Immature natural killer cell (primary cell): ENCODE measurements at regions not wholly inside any gene's neighbourhood (a gene's known extent, or its start where the extent isn't known, plus 50 kb on each side); places are given as distances from the start of the nearest gene placed in this dataset.

Experiments
- DNase-seq, 3 donors: peaks; one replicate each; pipeline ENCODE4 v3.0.0; 2022; ENCODE audit warnings: mixed read lengths in 1 of 3
- H3K27ac Mint-ChIP-seq, 6 donors: one replicate each; pipeline ENCODE4 v1.8.0; 2020; ENCODE audit warnings: mixed read lengths in 6 of 6, mild to moderate bottlenecking in 5 of 6, inconsistent platforms in 4 of 6, moderate library complexity in 3 of 6
- H3K27me3 Mint-ChIP-seq, 3 donors: one replicate each; pipeline ENCODE4 v1.8.0; 2020 to 2021; ENCODE audit warnings: low read depth in 3 of 3, mild to moderate bottlenecking in 3 of 3, mixed read lengths in 3 of 3, moderate library complexity in 3 of 3, inconsistent platforms in 1 of 3
- H3K36me3 Mint-ChIP-seq, 3 donors: one replicate each; pipeline ENCODE4 v1.8.0; 2020; ENCODE audit warnings: mixed read lengths in 3 of 3, inconsistent platforms in 2 of 3, mild to moderate bottlenecking in 2 of 3
- H3K4me1 Mint-ChIP-seq, 2 donors: one replicate each; pipeline ENCODE4 v1.8.0; 2020; ENCODE audit warnings: inconsistent platforms in 2 of 2, mild to moderate bottlenecking in 2 of 2, mixed read lengths in 2 of 2, moderate library complexity in 1 of 2
- H3K4me3 Mint-ChIP-seq, 5 donors: one replicate each; pipeline ENCODE4 v1.8.0; 2020; ENCODE audit warnings: mild to moderate bottlenecking in 5 of 5, mixed read lengths in 5 of 5, inconsistent platforms in 3 of 5, moderate library complexity in 3 of 5
- H3K9me3 Mint-ChIP-seq, 6 donors: one replicate each; pipeline ENCODE4 v1.8.0; 2020; ENCODE audit warnings: mild to moderate bottlenecking in 6 of 6, mixed read lengths in 6 of 6, inconsistent platforms in 4 of 6, moderate library complexity in 3 of 6

DNA sequence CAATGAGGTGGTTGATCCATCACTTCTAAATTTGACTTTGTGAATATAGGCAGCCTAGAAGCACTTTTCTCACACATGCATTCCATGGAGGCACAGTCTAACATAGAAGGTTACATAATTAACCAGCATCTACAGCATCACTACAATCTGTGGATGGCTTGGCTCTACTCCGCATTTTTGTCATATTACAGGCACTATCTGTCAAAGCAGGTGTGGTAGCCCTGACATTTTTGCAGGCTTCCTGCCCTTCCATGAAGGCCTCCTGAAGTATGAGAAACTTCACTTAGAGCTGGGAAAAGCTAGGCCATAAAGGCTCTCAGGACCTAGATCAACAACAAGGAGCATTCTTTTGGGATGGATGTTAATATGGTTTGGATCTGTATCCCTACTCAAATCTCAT, 378.0 kb downstream of the ANXA1 start:
- Mint-ChIP-seq H3K36me3 (no peaks in the 10 kb centered on the region), H3K4me1 (no peaks in the 10 kb centered on the region), H3K27ac (no peak overlapping the region), H3K4me3 (no peak overlapping the region), H3K9me3 (peaks cover 0 to 4% (median 0%) of the 10 kb centered on the region in 6 donors), H3K27me3 (peaks cover 0 to 2% (median 0%) of the 10 kb centered on the region in 3 donors)
- DNase-seq = no peak

DNA sequence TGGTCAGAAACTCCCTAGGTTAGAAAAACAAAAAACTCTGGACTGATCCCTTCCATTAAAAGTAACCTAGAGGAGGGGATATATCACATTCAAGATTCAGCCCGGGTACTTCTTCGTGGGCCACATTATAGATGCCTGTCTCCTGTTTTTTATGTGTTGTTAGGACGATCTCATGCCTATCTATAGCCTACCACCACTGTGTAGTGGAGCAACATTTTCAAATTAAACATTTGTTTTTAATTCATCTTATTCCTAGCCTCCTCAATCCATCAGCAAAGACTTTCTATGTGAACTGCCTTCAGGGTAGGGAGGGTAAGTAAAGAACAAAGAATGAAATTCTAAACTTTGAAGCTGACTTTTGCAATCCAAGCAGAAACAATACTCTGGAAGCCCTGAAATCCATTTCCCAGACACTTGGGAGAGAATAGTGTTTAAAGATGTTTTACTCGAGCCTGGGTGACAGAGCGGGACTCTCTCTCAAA, 379.4 kb downstream of the ANXA1 start:
- Mint-ChIP-seq H3K4me1 (no peaks in the 10 kb centered on the region), H3K4me3 (no peak overlapping the region), H3K36me3 (no peaks in the 10 kb centered on the region), H3K9me3 (peaks cover 0 to 4% (median under 1%) of the 10 kb centered on the region in 6 donors), H3K27ac (no peak overlapping the region), H3K27me3 (no peaks in the 10 kb centered on the region)
- no peak for DNase-seq

DNA sequence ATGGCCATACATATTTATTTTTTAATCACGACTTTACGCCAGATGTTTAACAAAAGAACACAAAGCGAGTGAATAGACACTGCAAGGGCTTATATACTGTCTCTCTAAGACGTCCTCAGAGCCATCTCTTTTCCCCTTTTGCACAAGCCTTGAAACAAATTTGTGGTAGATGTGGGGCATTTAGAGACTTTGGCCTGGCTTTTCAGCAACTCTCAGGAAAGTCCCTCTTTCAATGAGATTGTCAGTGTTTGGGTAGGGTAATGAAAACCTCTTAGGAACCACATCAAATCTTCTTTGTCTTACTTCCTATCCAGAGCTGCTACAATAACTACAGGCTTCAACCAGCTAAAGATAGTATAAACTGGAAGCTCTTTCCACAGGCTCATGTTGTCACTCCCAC, 380.0 kb downstream of the ANXA1 start:
- H3K9me3 Mint-ChIP-seq = peaks cover 0 to 4% (median 1%) of the 10 kb centered on the region in 6 donors
- H3K4me3 Mint-ChIP-seq = no peak overlapping the region
- no peak overlapping the region for H3K27ac Mint-ChIP-seq
- H3K4me1 Mint-ChIP-seq = no peaks in the 10 kb centered on the region
- no peaks in the 10 kb centered on the region for H3K27me3 Mint-ChIP-seq
- DNase-seq = no peak
- no peaks in the 10 kb centered on the region for H3K36me3 Mint-ChIP-seq

DNA sequence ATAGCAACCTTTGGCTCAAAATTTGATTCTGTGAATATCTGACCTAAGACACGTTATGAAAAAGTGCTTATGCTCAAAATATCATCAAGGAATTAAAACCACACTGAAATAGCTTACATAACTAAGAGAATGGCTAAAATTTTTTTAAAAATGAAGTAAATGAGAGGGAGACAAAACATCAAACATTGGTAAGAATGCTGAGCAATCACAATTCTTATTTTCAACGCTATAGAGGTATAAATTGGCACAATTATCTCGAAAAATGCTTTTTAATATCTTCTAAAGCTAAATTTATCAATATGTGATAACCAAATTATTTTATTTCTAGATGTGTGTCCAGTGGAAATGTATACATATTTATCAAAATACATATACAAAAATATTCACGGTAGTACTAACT, 381.3 kb downstream of the ANXA1 start:
- no peak overlapping the region for H3K27ac Mint-ChIP-seq
- H3K36me3 Mint-ChIP-seq = no peaks in the 10 kb centered on the region
- no peak for DNase-seq
- no peaks in the 10 kb centered on the region for H3K27me3 Mint-ChIP-seq
- peaks cover 0 to 4% (median 1%) of the 10 kb centered on the region in 6 donors for H3K9me3 Mint-ChIP-seq
- H3K4me3 Mint-ChIP-seq = no peak overlapping the region
- H3K4me1 Mint-ChIP-seq = no peaks in the 10 kb centered on the region

DNA sequence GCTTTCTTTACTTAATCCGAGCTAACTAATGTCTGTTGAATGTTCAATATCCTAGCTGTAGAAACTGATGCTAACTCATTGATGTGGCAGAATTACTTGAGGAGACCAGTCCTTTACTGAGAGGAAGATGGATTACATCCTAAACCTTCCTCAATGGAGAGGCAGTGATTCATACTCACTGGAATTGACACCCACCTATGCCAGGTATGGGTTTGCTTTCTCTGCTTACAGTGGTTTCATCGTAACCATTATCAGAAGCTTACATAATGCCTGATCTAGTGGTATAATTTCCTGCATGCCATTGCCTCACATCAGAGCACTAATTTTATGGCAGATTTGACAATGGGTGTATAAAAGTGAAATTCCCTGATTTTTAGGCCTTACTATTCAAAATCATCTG, 384.7 kb downstream of the ANXA1 start:
- DNase-seq = no peak
- H3K27me3 Mint-ChIP-seq = no peaks in the 10 kb centered on the region
- no peak overlapping the region for H3K4me3 Mint-ChIP-seq
- H3K36me3 Mint-ChIP-seq = no peaks in the 10 kb centered on the region
- no peak overlapping the region for H3K27ac Mint-ChIP-seq
- no peaks in the 10 kb centered on the region for H3K4me1 Mint-ChIP-seq
- peaks cover 0 to 9% (median under 1%) of the 10 kb centered on the region in 6 donors for H3K9me3 Mint-ChIP-seq

- Mint-ChIP-seq H3K4me1 (no peaks in the 10 kb centered on the region), H3K27me3 (no peaks in the 10 kb centered on the region), H3K9me3 (peaks cover 0 to 9% (median 3%) of the 10 kb centered on the region in 6 donors), H3K27ac (no peak overlapping the region), H3K36me3 (no peaks in the 10 kb centered on the region), H3K4me3 (no peak overlapping the region)
- no peak for DNase-seq
Observed at GRCh38 chr9:73537561-73537960, 385.9 kb downstream of the ANXA1 start.

DNA sequence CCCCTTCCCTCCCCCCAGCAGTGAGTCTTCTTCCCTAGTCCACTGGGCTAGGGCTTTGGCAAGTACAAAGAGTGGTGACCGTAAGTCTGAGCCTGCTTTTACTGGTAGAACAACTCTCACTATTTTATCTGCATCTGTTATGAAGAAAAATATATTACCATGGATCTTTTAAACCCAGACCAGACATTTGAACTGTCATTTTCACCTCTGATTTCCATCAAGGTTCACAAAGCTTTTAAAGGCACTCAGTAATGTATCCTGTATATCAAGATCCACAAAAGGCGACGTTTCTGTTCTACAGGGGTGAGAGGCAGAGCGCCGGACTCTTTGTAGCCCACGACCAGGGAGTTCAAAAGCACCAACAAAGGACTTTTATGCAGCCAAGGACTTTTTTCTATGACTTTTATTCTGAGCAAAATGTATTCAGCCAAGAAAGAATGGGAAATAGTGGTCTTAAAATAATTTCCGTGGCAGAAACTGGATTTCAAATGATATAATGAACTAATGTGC, 388.3 kb downstream of the ANXA1 start:
- no peaks in the 10 kb centered on the region for H3K27me3 Mint-ChIP-seq
- no peaks in the 10 kb centered on the region for H3K4me1 Mint-ChIP-seq
- no peak for DNase-seq
- H3K27ac Mint-ChIP-seq = no peak overlapping the region
- H3K4me3 Mint-ChIP-seq = no peak overlapping the region
- H3K9me3 Mint-ChIP-seq = peaks cover 0 to 5% (median 3%) of the 10 kb centered on the region in 6 donors
- H3K36me3 Mint-ChIP-seq = no peaks in the 10 kb centered on the region

DNA sequence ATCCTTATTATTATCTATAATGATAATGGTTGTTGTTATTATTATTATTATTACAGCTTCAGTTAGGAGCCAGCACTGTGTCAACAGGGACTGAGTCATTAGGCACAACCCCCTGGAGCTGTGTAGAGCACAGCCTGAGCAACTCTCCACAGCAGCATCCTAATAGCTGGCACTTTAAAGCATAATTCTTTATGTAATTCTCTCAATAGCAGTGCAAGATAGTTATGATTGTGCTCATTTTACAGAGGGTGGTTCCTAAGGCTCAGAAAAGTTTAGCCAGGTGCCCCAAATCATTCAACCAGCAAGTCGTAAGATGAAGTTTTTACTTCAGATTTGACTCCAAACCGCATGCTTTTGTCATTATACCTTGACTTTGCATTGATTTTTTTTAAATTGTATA, 390.3 kb downstream of the ANXA1 start:
- no peak for DNase-seq
- H3K36me3 Mint-ChIP-seq = no peaks in the 10 kb centered on the region
- no peak overlapping the region for H3K4me3 Mint-ChIP-seq
- no peak overlapping the region for H3K27ac Mint-ChIP-seq
- H3K9me3 Mint-ChIP-seq = peaks cover 0 to 9% (median 3%) of the 10 kb centered on the region in 6 donors
- H3K27me3 Mint-ChIP-seq = no peaks in the 10 kb centered on the region
- no peaks in the 10 kb centered on the region for H3K4me1 Mint-ChIP-seq

GRCh38 chr9:73543727-73544126, 392.1 kb downstream of the ANXA1 start:
- H3K9me3 Mint-ChIP-seq = peaks cover 0 to 21% (median 3%) of the 10 kb centered on the region in 6 donors
- H3K27ac Mint-ChIP-seq = no peak overlapping the region
- H3K4me1 Mint-ChIP-seq = no peaks in the 10 kb centered on the region
- no peak overlapping the region for H3K4me3 Mint-ChIP-seq
- no peaks in the 10 kb centered on the region for H3K36me3 Mint-ChIP-seq
- H3K27me3 Mint-ChIP-seq = no peaks in the 10 kb centered on the region
- DNase-seq = no peak

GRCh38 chr9:73548201-73548600, 396.5 kb downstream of the ANXA1 start:
- Mint-ChIP-seq H3K9me3 (peaks cover 0 to 30% (median under 1%) of the 10 kb centered on the region in 6 donors), H3K27ac (no peak overlapping the region), H3K36me3 (no peaks in the 10 kb centered on the region), H3K4me3 (no peak overlapping the region), H3K4me1 (no peaks in the 10 kb centered on the region), H3K27me3 (no peaks in the 10 kb centered on the region)
- DNase-seq = no peak

DNA sequence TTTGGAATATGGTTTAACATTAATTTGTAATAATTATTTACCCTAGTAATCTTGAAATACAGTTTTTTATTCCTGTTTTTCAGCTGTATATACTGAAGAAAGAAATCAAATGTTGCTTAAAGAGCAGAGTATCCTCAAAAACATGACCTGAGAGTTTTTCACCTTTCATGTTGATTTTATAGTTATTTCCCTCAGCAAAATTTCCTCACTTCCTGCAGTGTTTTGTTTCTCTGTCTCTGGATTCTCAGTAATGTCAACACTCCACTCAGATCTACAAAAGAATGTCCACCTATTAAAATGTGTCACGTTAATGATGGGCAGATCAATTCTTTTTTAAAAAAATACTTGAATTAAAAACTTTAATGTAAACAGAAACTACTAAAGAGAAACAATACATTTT, 398.3 kb downstream of the ANXA1 start:
- Mint-ChIP-seq H3K4me3 (no peak overlapping the region), H3K4me1 (no peaks in the 10 kb centered on the region), H3K9me3 (peaks cover 0 to 32% (median 2%) of the 10 kb centered on the region in 6 donors), H3K27me3 (no peaks in the 10 kb centered on the region), H3K27ac (no peak overlapping the region), H3K36me3 (no peaks in the 10 kb centered on the region)
- DNase-seq = no peak

DNA sequence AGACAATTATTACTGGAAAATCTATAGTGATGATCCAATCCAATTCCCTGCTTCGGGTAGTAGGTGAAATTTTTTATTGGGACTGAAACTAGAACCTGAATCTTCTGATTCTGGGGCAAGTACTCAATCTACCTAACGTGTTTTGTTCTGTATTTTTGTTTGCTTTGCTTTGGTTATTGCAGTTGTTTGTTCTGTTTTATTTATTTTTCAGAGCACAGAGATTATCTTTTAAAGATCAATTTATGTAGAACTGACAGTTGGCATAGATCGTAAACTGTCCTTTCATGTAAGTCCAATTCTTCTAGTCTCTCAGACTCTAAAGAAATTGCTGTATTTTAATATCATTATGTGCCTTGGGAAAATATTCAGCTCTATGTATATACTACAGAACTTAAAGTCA, 401.6 kb downstream of the ANXA1 start:
- H3K9me3 Mint-ChIP-seq = peaks cover 0 to 21% (median 2%) of the 10 kb centered on the region in 6 donors
- DNase-seq = no peak
- no peaks in the 10 kb centered on the region for H3K4me1 Mint-ChIP-seq

GRCh38 chr9:73558471-73558870, 406.8 kb downstream of the ANXA1 start:
- peaks cover 0 to 6% (median under 1%) of the 10 kb centered on the region in 6 donors for H3K9me3 Mint-ChIP-seq
- no peaks in the 10 kb centered on the region for H3K36me3 Mint-ChIP-seq
- H3K4me1 Mint-ChIP-seq = no peaks in the 10 kb centered on the region
- H3K27ac Mint-ChIP-seq = no peak overlapping the region
- peaks cover 0 to 2% (median 0%) of the 10 kb centered on the region in 3 donors for H3K27me3 Mint-ChIP-seq
- DNase-seq = no peak
- no peak overlapping the region for H3K4me3 Mint-ChIP-seq

More for the DNA sequence above, 401.6 kb downstream of the ANXA1 start:
- Mint-ChIP-seq H3K27ac (no peak overlapping the region), H3K36me3 (no peaks in the 10 kb centered on the region), H3K27me3 (no peaks in the 10 kb centered on the region), H3K4me3 (no peak overlapping the region)

DNA sequence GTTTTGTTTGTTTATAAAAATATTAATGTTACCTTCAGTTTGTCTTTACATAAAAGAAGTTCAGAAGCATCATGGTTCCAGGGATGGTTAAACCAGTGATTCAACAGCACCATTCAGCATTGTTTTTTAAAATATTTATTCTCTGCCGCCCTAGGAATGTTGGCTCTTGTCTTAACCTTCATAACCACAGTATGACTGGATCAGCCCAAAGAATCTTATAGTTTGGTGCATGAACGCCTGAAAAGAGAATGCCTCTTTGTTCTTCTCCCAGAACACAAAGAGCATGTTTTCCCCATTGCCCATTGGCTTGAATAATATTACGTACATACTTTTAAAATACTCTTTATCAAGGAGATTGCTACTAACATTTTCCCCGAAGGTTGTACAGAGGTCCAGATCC, 413.4 kb downstream of the ANXA1 start:
- DNase-seq = no peak
- H3K27me3 Mint-ChIP-seq = no peaks in the 10 kb centered on the region
- H3K4me3 Mint-ChIP-seq = no peak overlapping the region
- H3K9me3 Mint-ChIP-seq = peaks cover 0 to 6% (median 2%) of the 10 kb centered on the region in 6 donors
- peaks cover 0 to 4% (median 0%) of the 10 kb centered on the region in 3 donors for H3K36me3 Mint-ChIP-seq
- H3K27ac Mint-ChIP-seq = no peak overlapping the region
- H3K4me1 Mint-ChIP-seq = no peaks in the 10 kb centered on the region

DNA sequence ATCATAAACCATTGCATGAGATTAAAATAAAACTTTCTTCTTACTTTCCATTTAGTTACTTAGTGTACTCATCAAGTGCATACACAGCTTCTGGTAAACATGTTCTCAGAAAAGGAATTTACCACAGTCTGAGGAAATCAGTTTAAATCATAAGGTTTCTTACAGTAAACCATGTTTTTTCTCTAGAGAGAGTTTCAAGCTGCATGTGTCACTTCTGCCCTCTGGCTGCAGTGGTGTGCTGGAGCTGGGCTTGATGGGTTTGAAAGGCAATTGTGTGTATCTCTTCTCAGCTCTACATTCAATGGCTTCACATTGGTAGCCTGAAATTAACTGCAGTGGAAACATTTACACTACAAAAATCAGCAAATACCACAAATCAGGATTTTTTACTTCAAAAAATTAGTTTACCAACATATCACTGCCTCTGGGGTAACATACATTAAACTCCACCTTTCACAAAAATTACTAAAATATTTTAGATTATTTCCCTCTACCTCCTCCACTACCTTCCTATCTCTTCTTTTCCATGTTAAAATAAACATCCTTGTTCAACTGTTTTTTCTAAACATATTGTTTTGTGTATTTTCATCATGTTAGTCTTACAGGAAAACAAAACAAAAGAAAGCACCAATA, 414.3 kb downstream of the ANXA1 start:
- DNase-seq = no peak
- H3K4me3 Mint-ChIP-seq = no peak overlapping the region
- no peaks in the 10 kb centered on the region for H3K4me1 Mint-ChIP-seq
- H3K36me3 Mint-ChIP-seq = peaks cover 0 to 4% (median 0%) of the 10 kb centered on the region in 3 donors
- no peaks in the 10 kb centered on the region for H3K27me3 Mint-ChIP-seq
- peaks cover 0 to 6% (median 2%) of the 10 kb centered on the region in 6 donors for H3K9me3 Mint-ChIP-seq
- H3K27ac Mint-ChIP-seq = no peak overlapping the region
